ENCODE measurements at regions not wholly inside any gene's neighbourhood (a gene's known extent, or its start where the extent isn't known, plus 50 kb on each side); places are given as distances from the start of the nearest gene placed in this dataset.
A peak's percentile ranks its signal among the peaks of the same experiment; 100 is the strongest.

- peak; percentile 4 for DNase-seq (ENCODE audit: low read depth)
- no peak overlapping the region for H3K4me3 ChIP-seq (ENCODE audit: low read depth, low read length)
- no peak for TF ChIP-seq CTCF (conservative IDR thresholded peaks at IDR 0.05; ENCODE audit: low read depth, low read length)
Observed at GRCh38 chrX:115894087-115894486, 276.5 kb upstream of the AGTR2 start.

- DNase-seq (ENCODE audit: low read depth): no peak
- H3K4me3 ChIP-seq (ENCODE audit: low read depth, low read length): no peak overlapping the region
- TF ChIP-seq CTCF (conservative IDR thresholded peaks at IDR 0.05; ENCODE audit: low read depth, low read length): no peak
Observed at GRCh38 chrX:115895678-115896329, 274.7 kb upstream of the AGTR2 start.

GRCh38 chrX:115896362-115896761, 274.2 kb upstream of the AGTR2 start:
- no peak overlapping the region for H3K4me3 ChIP-seq (ENCODE audit: low read depth, low read length)
- TF ChIP-seq CTCF (conservative IDR thresholded peaks at IDR 0.05; ENCODE audit: low read depth, low read length): no peak
- DNase-seq (ENCODE audit: low read depth): no peak

GRCh38 chrX:115897956-115898355, 272.6 kb upstream of the AGTR2 start:
- no peak overlapping the region for H3K4me3 ChIP-seq (ENCODE audit: low read depth, low read length)
- TF ChIP-seq CTCF (conservative IDR thresholded peaks at IDR 0.05; ENCODE audit: low read depth, low read length): no peak
- no peak for DNase-seq (ENCODE audit: low read depth)

- TF ChIP-seq CTCF (conservative IDR thresholded peaks at IDR 0.05; ENCODE audit: low read depth, low read length): no peak
- H3K4me3 ChIP-seq (ENCODE audit: low read depth, low read length): no peak overlapping the region
- DNase-seq (ENCODE audit: low read depth): peak; percentile 1
Observed at GRCh38 chrX:115898382-115899001, 272.1 kb upstream of the AGTR2 start.

GRCh38 chrX:115900425-115900824, 270.1 kb upstream of the AGTR2 start:
- DNase-seq (ENCODE audit: low read depth): no peak
- H3K4me3 ChIP-seq (ENCODE audit: low read depth, low read length): no peak overlapping the region
- no peak for TF ChIP-seq CTCF (conservative IDR thresholded peaks at IDR 0.05; ENCODE audit: low read depth, low read length)

GRCh38 chrX:115901241-115901640, 269.3 kb upstream of the AGTR2 start:
- no peak for DNase-seq (ENCODE audit: low read depth)
- no peak overlapping the region for H3K4me3 ChIP-seq (ENCODE audit: low read depth, low read length)
- no peak for TF ChIP-seq CTCF (conservative IDR thresholded peaks at IDR 0.05; ENCODE audit: low read depth, low read length)
